ENCODE measurements at regions not wholly inside any gene's neighbourhood (a gene's known extent, or its start where the extent isn't known, plus 50 kb on each side); places are given as distances from the start of the nearest gene placed in this dataset.

GRCh38 chr11:131284041-131284440 is 86.4 kb upstream of the NTM start:
- Histone ChIP-seq H2AFZ (ENCODE audit: low read depth) (no peak overlapping the region), H3K4me3 (IDR thresholded peaks at IDR 0.05; ENCODE audit: insufficient read depth, low read depth, low read length) (no peak overlapping the region), H3K36me3 (ENCODE audit: insufficient read depth) (no peaks in the 10 kb centered on the region), H3K27me3 (ENCODE audit: insufficient read depth, low read depth) (no peaks in the 10 kb centered on the region), H3K4me1 (ENCODE audit: low read depth, poor library complexity, severe bottlenecking) (no peaks in the 10 kb centered on the region), H3K79me2 (ENCODE audit: insufficient read depth, low read depth) (no peaks in the 10 kb centered on the region), H3K27ac (no peak overlapping the region), H4K20me1 (ENCODE audit: insufficient read depth) (no peaks in the 10 kb centered on the region), H3K4me2 (no peak overlapping the region), H3K9ac (no peak overlapping the region)
- no peak for TF ChIP-seq CTCF (conservative IDR thresholded peaks at IDR 0.05; ENCODE audit: low read depth, low read length)

GRCh38 chr11:131288521-131289091 is 81.8 kb upstream of the NTM start:
- no peaks in the 10 kb centered on the region for H3K27me3 ChIP-seq (ENCODE audit: insufficient read depth, low read depth)
- no peak overlapping the region for H2AFZ ChIP-seq (ENCODE audit: low read depth)
- no peak overlapping the region for H3K9ac ChIP-seq
- H3K36me3 ChIP-seq (ENCODE audit: insufficient read depth) = no peaks in the 10 kb centered on the region
- no peaks in the 10 kb centered on the region for H4K20me1 ChIP-seq (ENCODE audit: insufficient read depth)
- H3K4me2 ChIP-seq = no peak overlapping the region
- no peak for TF ChIP-seq CTCF (conservative IDR thresholded peaks at IDR 0.05; ENCODE audit: low read depth, low read length)
- no peaks in the 10 kb centered on the region for H3K4me1 ChIP-seq (ENCODE audit: low read depth, poor library complexity, severe bottlenecking)
- H3K27ac ChIP-seq = no peak overlapping the region
- no peak overlapping the region for H3K4me3 ChIP-seq (IDR thresholded peaks at IDR 0.05; ENCODE audit: insufficient read depth, low read depth, low read length)
- H3K79me2 ChIP-seq (ENCODE audit: insufficient read depth, low read depth) = no peaks in the 10 kb centered on the region

- no peak for TF ChIP-seq CTCF (conservative IDR thresholded peaks at IDR 0.05; ENCODE audit: low read depth, low read length)
- Histone ChIP-seq H3K27me3 (ENCODE audit: insufficient read depth, low read depth) (no peaks in the 10 kb centered on the region), H3K9ac (no peak overlapping the region), H4K20me1 (ENCODE audit: insufficient read depth) (no peaks in the 10 kb centered on the region), H3K36me3 (ENCODE audit: insufficient read depth) (no peaks in the 10 kb centered on the region), H3K79me2 (ENCODE audit: insufficient read depth, low read depth) (no peaks in the 10 kb centered on the region), H3K4me3 (IDR thresholded peaks at IDR 0.05; ENCODE audit: insufficient read depth, low read depth, low read length) (no peak overlapping the region), H2AFZ (ENCODE audit: low read depth) (no peak overlapping the region), H3K4me2 (no peak overlapping the region), H3K27ac (no peak overlapping the region), H3K4me1 (ENCODE audit: low read depth, poor library complexity, severe bottlenecking) (no peaks in the 10 kb centered on the region)
Observed at GRCh38 chr11:131290185-131290584, 80.2 kb upstream of the NTM start.

- Histone ChIP-seq H2AFZ (ENCODE audit: low read depth) (no peak overlapping the region), H3K27me3 (ENCODE audit: insufficient read depth, low read depth) (no peaks in the 10 kb centered on the region), H3K27ac (no peak overlapping the region), H3K4me2 (no peak overlapping the region), H3K79me2 (ENCODE audit: insufficient read depth, low read depth) (no peaks in the 10 kb centered on the region), H3K9ac (no peak overlapping the region), H3K4me3 (IDR thresholded peaks at IDR 0.05; ENCODE audit: insufficient read depth, low read depth, low read length) (no peak overlapping the region), H3K36me3 (ENCODE audit: insufficient read depth) (no peaks in the 10 kb centered on the region), H3K4me1 (ENCODE audit: low read depth, poor library complexity, severe bottlenecking) (no peaks in the 10 kb centered on the region), H4K20me1 (ENCODE audit: insufficient read depth) (no peaks in the 10 kb centered on the region)
- no peak for TF ChIP-seq CTCF (conservative IDR thresholded peaks at IDR 0.05; ENCODE audit: low read depth, low read length)
Observed at GRCh38 chr11:131295986-131296385, 74.4 kb upstream of the NTM start.
